OCI-LY7 (cell line): ENCODE measurements at regions not wholly inside any gene's neighbourhood (a gene's known extent, or its start where the extent isn't known, plus 50 kb on each side); places are given as distances from the start of the nearest gene placed in this dataset.

Experiments
- BruUV-seq: library from RNA; stranded (reverse); fragments of 400-500 nt; replicated peaks from 2 replicates; lab custom pipeline; 2021; lab: Mats Ljungman, UMichigan
- CTCF ChIA-PET: fragments of 300-600 bp; sonication (Branson Sonifier 250); formaldehyde crosslinking; loops from one replicate; lab custom pipeline; 2022; ENCODE audit warnings: antibody characterized with exemption; ENCODE audit not compliant: unreplicated experiment; lab: Charles Lee
- POLR2A ChIA-PET: fragments of 300-600 bp; sonication (Branson Sonifier 250); formaldehyde crosslinking; loops from one replicate; lab custom pipeline; 2022; ENCODE audit warnings: antibody characterized with exemption; lab: Charles Lee
- DNase-seq: peaks from one replicate; pipeline ENCODE4 v3.0.0-alpha.2; 2015; ENCODE audit warnings: low spot score
- H2AFZ ChIP-seq: fragments of 200-600 bp; sonication (generic), shearing (Covaris generic); 2 replicates; pipeline ENCODE4 v1.6.1; 2014; ENCODE audit warnings: mild to moderate bottlenecking, antibody characterized with exemption, low read length, moderate library complexity
- H3K27ac ChIP-seq: fragments of 200-600 bp; sonication (generic); 2 replicates; pipeline ENCODE4 v1.5.1; 2014; ENCODE audit warnings: mixed run types, low read depth, mild to moderate bottlenecking, moderate library complexity, low read length, inconsistent platforms; ENCODE audit not compliant: poor library complexity, severe bottlenecking
- H3K36me3 ChIP-seq: fragments of 200-600 bp; sonication (generic); 2 replicates; pipeline ENCODE4 v1.6.1; 2014; ENCODE audit warnings: mild to moderate bottlenecking, antibody characterized with exemption, low read length, moderate library complexity, mixed read lengths; ENCODE audit not compliant: insufficient read depth
- H3K4me1 ChIP-seq: fragments of 200-600 bp; sonication (generic); 2 replicates; pipeline ENCODE4 v1.5.1; 2014; ENCODE audit warnings: mild to moderate bottlenecking, low read length; ENCODE audit not compliant: insufficient read depth, poor library complexity, severe bottlenecking
- H3K4me2 ChIP-seq: fragments of 200-600 bp; sonication (generic); 2 replicates; pipeline ENCODE4 v1.6.1; 2014; ENCODE audit warnings: mild to moderate bottlenecking, low read length
- H3K4me3 ChIP-seq: fragments of 200-600 bp; sonication (generic); 2 replicates; pipeline ENCODE4 v1.5.1; 2014; ENCODE audit warnings: mild to moderate bottlenecking, low read depth, low read length; ENCODE audit not compliant: poor library complexity, severe bottlenecking
- H3K79me2 ChIP-seq: fragments of 200-600 bp; sonication (generic); 2 replicates; pipeline ENCODE4 v1.6.1; 2016; ENCODE audit warnings: low read depth, mild to moderate bottlenecking, low read length, moderate library complexity, mixed read lengths; ENCODE audit not compliant: insufficient read depth
- H3K9me2 ChIP-seq: fragments of 200-600 bp; sonication (generic); 2 replicates; pipeline ENCODE4 v1.6.1; 2016; ENCODE audit warnings: mild to moderate bottlenecking, low read length, mixed read lengths; ENCODE audit not compliant: insufficient read depth
- H3K9me3 ChIP-seq: fragments of 200-600 bp; sonication (generic); 2 replicates; pipeline ENCODE4 v1.6.1; 2014; ENCODE audit warnings: mild to moderate bottlenecking, mixed run types, low read length, mixed read lengths
- H4K20me1 ChIP-seq: fragments of 200-600 bp; sonication (generic); 2 replicates; pipeline ENCODE4 v1.6.1; 2014; ENCODE audit warnings: mild to moderate bottlenecking, antibody characterized with exemption, low read length, moderate library complexity, mixed read lengths; ENCODE audit not compliant: insufficient read depth
- EZH2phosphoT487 ChIP-seq: fragments of 200-600 bp; sonication (generic); IDR thresholded peaks from 2 replicates; pipeline ENCODE4 v1.6.1; 2018; ENCODE audit warnings: low read depth, borderline replicate concordance, mild to moderate bottlenecking, mixed run types, antibody characterized with exemption, low read length, moderate library complexity, mixed read lengths
- intact Hi-C: fragments of 100-400 bp; cut with micrococcal nuclease; formaldehyde crosslinking; loops from one replicate; pipeline ENCODE4 v1.10.0; 2022; ENCODE audit not compliant: unreplicated experiment
- TF ChIP-seq, protein P1 (sequence below): fragments of 200-600 bp; sonication (generic); conservative IDR thresholded peaks from 2 replicates; pipeline ENCODE4 v1.5.1; 2014; ENCODE audit warnings: mild to moderate bottlenecking, antibody characterized with exemption, low read length, moderate library complexity, mixed read lengths

DNA sequence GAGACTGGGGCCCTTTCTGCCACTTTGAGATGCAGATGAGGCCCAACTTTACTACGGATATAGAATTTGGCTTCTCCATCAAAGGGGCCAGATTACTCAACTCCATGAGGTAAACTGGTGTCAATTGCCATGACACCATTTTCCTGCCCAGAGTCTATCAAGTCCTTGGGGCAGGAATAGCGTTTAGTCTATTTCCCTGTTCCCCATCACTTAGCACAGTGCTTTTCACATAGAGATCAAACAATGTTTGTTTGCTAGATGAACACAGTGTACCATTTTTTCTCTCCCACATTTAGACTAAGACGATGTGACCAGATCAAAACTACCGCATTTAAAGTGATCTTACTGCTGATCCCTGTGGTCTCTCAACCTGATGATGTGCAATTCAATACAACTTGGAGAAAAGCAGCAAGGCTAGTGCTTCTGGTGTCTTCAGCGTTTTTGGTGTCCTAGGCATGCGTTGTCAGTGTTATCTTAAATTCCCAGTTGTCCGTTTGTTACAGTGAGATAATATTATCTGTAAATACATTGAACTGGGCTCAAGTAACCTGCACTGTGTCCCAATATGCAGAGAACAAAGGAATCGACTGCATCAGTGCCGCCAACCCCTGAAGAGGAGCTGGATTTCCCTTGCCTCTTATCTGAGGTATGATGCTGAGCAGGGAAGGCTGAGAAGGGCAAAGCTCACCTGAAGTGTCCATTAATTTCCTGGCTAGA lies 446.2 kb downstream of the PLK2 start:
- no peak for DNase-seq
- CTCF ChIA-PET: no interaction called here
- Histone ChIP-seq H3K4me1 (no peaks in the 10 kb centered on the region), H3K4me2 (no peak overlapping the region), H2AFZ (no peak overlapping the region), H4K20me1 (no peaks in the 10 kb centered on the region), H3K4me3 (no peak overlapping the region), H3K27ac (no peak overlapping the region), H3K9me2 (0 out of 2 replicates have a peak, but pooled peaks cover 3% of the 10 kb centered on the region), H3K36me3 (no peaks in the 10 kb centered on the region), H3K79me2 (no peaks in the 10 kb centered on the region), H3K9me3 (no peaks in the 10 kb centered on the region)
- TF ChIP-seq, protein P1, sequence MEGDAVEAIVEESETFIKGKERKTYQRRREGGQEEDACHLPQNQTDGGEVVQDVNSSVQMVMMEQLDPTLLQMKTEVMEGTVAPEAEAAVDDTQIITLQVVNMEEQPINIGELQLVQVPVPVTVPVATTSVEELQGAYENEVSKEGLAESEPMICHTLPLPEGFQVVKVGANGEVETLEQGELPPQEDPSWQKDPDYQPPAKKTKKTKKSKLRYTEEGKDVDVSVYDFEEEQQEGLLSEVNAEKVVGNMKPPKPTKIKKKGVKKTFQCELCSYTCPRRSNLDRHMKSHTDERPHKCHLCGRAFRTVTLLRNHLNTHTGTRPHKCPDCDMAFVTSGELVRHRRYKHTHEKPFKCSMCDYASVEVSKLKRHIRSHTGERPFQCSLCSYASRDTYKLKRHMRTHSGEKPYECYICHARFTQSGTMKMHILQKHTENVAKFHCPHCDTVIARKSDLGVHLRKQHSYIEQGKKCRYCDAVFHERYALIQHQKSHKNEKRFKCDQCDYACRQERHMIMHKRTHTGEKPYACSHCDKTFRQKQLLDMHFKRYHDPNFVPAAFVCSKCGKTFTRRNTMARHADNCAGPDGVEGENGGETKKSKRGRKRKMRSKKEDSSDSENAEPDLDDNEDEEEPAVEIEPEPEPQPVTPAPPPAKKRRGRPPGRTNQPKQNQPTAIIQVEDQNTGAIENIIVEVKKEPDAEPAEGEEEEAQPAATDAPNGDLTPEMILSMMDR: no peak
- TF ChIP-seq EZH2phosphoT487: no peak
- BruUV-seq: no TSS peak
- POLR2A ChIA-PET: interaction anchor here (0.7 kb wide), 1 partner anchor 364 kb away, joined by 4 read pairs; no protein-coding TSS in a partner anchor
- intact Hi-C loops: no loop called here

DNA sequence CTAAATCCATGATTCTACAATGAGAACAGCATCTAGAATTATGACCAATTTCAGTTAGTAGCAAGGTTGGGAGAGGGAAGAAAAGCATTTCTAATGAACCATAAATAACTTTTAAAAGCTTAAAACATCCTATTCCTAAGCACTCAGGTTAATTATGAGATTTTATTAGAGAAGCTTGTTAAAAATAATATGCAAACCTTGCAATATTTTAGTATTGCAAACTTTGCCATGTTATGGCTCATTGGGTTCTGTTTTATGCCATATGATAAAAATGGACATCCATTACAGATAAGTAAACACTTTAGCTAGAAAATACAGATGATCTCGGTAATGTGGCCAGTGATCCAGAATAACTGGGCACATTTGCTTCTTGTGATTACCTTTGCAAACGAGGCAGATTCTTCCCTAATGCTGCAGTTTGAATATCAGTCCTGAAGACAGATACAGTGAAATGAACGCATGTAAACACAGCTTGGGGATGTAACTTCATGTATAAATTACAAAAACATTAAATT lies 447.0 kb downstream of the PLK2 start:
- Histone ChIP-seq H2AFZ (no peak overlapping the region), H3K4me1 (no peaks in the 10 kb centered on the region), H3K27ac (no peak overlapping the region), H4K20me1 (no peaks in the 10 kb centered on the region), H3K4me3 (no peak overlapping the region), H3K36me3 (no peaks in the 10 kb centered on the region), H3K79me2 (no peaks in the 10 kb centered on the region), H3K9me3 (no peaks in the 10 kb centered on the region), H3K4me2 (no peak overlapping the region), H3K9me2 (0 out of 2 replicates have a peak, but pooled peaks cover 3% of the 10 kb centered on the region)
- DNase-seq: no peak
- ChIA-PET CTCF (no interaction called here), POLR2A (no interaction called here)
- TF ChIP-seq, protein P1: no peak
- no peak for TF ChIP-seq EZH2phosphoT487
- BruUV-seq: no TSS peak
- intact Hi-C loops: no loop called here

GRCh38 chr5:58012102-58012501 lies 447.8 kb downstream of the PLK2 start:
- no peak for DNase-seq
- no TSS peak for BruUV-seq
- POLR2A ChIA-PET: interaction anchor here (0.7 kb wide), 1 partner anchor 8 kb away, joined by 3 read pairs; no protein-coding TSS in a partner anchor
- H3K4me1 ChIP-seq: no peaks in the 10 kb centered on the region
- no peak for TF ChIP-seq EZH2phosphoT487
- TF ChIP-seq, protein P1: no peak
- H3K79me2 ChIP-seq: no peaks in the 10 kb centered on the region
- no peak overlapping the region for H3K27ac ChIP-seq
- CTCF ChIA-PET: no interaction called here
- no peaks in the 10 kb centered on the region for H4K20me1 ChIP-seq
- no peaks in the 10 kb centered on the region for H3K36me3 ChIP-seq
- no peak overlapping the region for H3K4me3 ChIP-seq
- H3K4me2 ChIP-seq: no peak overlapping the region
- no peak overlapping the region for H2AFZ ChIP-seq
- intact Hi-C loops: no loop called here
- no peaks in the 10 kb centered on the region for H3K9me3 ChIP-seq
- 0 out of 2 replicates have a peak, but pooled peaks cover 3% of the 10 kb centered on the region for H3K9me2 ChIP-seq
